T-cell (primary cell): ENCODE measurements at regions not wholly inside any gene's neighbourhood (a gene's known extent, or its start where the extent isn't known, plus 50 kb on each side); places are given as distances from the start of the nearest gene placed in this dataset.

Source experiments
- ATAC-seq, 4 experiments: fragments of 200-7000 bp in 3 of 4; fragments of 150-1000 bp in 1 of 4; cut with Tn5 transposase; replicated peaks in 1 of 4; 1 replicate in 3 of 4; 2 replicates in 1 of 4; pipeline ENCODE4 v1.10.0; 2021; ENCODE audit warnings: moderate library complexity in 3 of 4, mild to moderate bottlenecking in 2 of 4, moderate number of reproducible peaks in 1 of 4
- CTCF ChIA-PET, 2 donors: fragments of 300-600 bp; sonication (Branson Sonifier 250); formaldehyde crosslinking; loops; one replicate each; lab custom pipeline; 2022; ENCODE audit warnings: antibody characterized with exemption in 2 of 2; lab: Charles Lee
- POLR2A ChIA-PET, 2 donors: fragments of 300-600 bp; sonication (Branson Sonifier 250); formaldehyde crosslinking; loops; one replicate each; lab custom pipeline; 2022; ENCODE audit warnings: antibody characterized with exemption in 2 of 2; lab: Charles Lee
- DNase-seq, 35 experiments: peaks; one replicate each; pipeline versions ENCODE4 v3.0.0 to v3.0.0-alpha.2; 2013 to 2023
- H3K27ac ChIP-seq: one replicate; pipeline ENCODE4 v1.5.1; 2013; ENCODE audit warnings: low read length
- H3K27me3 ChIP-seq, 2 experiments: replicated peaks in 1 of 2; 1 replicate in 1 of 2; 2 replicates in 1 of 2; pipeline versions ENCODE4 v1.6.1 to v1.7.0; 2013; ENCODE audit warnings: low read length in 1 of 2, mixed read lengths in 1 of 2; ENCODE audit not compliant: control insufficient read depth in 2 of 2, insufficient read depth in 2 of 2; ENCODE audit errors: extremely low read depth in 1 of 2
- H3K36me3 ChIP-seq, 2 donors: 1 replicate in 1 of 2; 2 replicates in 1 of 2; pipeline versions ENCODE4 v1.6.1 to v1.7.0; 2013; ENCODE audit warnings: low read length in 1 of 2; ENCODE audit not compliant: control insufficient read depth in 2 of 2, insufficient read depth in 1 of 2; ENCODE audit errors: extremely low read depth in 1 of 2
- H3K4me1 ChIP-seq, 2 experiments: 1 replicate in 1 of 2; 2 replicates in 1 of 2; pipeline versions ENCODE4 v1.6.1 to v1.7.0; 2013; ENCODE audit warnings: low read length in 2 of 2, mixed read lengths in 1 of 2; ENCODE audit not compliant: insufficient read depth in 2 of 2, control insufficient read depth in 1 of 2; ENCODE audit errors: extremely low read depth in 1 of 2
- H3K4me3 ChIP-seq, 2 donors: 1 replicate in 1 of 2; 2 replicates in 1 of 2; pipeline versions ENCODE4 v1.5.1 to v1.7.0; 2013; ENCODE audit warnings: mild to moderate bottlenecking in 2 of 2, low read length in 1 of 2, moderate library complexity in 1 of 2; ENCODE audit not compliant: control insufficient read depth in 1 of 2; ENCODE audit errors: extremely low read depth in 1 of 2
- H3K9me3 ChIP-seq: 2 replicates; pipeline ENCODE4 v1.7.0; 2013
- H3K27ac Mint-ChIP-seq, 2 donors: one replicate each; pipeline ENCODE4 v1.8.0; 2020 to 2021; ENCODE audit warnings: mild to moderate bottlenecking in 2 of 2, mixed read lengths in 2 of 2
- H3K27me3 Mint-ChIP-seq, 2 donors: one replicate each; pipeline ENCODE4 v1.8.0; 2021 to 2022; ENCODE audit warnings: mixed read lengths in 2 of 2
- H3K36me3 Mint-ChIP-seq: one replicate; pipeline ENCODE4 v1.8.0; 2021; ENCODE audit warnings: mixed read lengths
- H3K4me1 Mint-ChIP-seq, 3 donors: one replicate each; pipeline ENCODE4 v1.8.0; 2020 to 2022; ENCODE audit warnings: mixed read lengths in 3 of 3, mild to moderate bottlenecking in 1 of 3
- H3K4me3 Mint-ChIP-seq, 3 donors: one replicate each; pipeline ENCODE4 v1.8.0; 2020 to 2022; ENCODE audit warnings: mild to moderate bottlenecking in 3 of 3, mixed read lengths in 3 of 3, moderate library complexity in 3 of 3
- H3K9me3 Mint-ChIP-seq, 3 donors: one replicate each; pipeline ENCODE4 v1.8.0; 2020 to 2022; ENCODE audit warnings: mixed read lengths in 3 of 3
- WGBS: methylation state at CpG from one replicate; pipeline ENCODE4 v1.1.5; 2013; ENCODE audit warnings: missing lambda C conversion rate; ENCODE audit not compliant: insufficient coverage; 5-methylcytosine and 5-hydroxymethylcytosine counted together

GRCh38 chr3:117145677-117146076, 436.1 kb downstream of the TUSC7 start:
- Histone ChIP-seq H3K27me3 (no peaks in the 10 kb centered on the region), H3K36me3 (no peaks in the 10 kb centered on the region), H3K9me3 (no peaks in the 10 kb centered on the region), H3K4me3 (no peak overlapping the region), H3K27ac (no peak overlapping the region), H3K4me1 (no peaks in the 10 kb centered on the region)
- no CpG with 5 or more reads among the region's 2 CpGs for WGBS
- ChIA-PET CTCF (no interaction called here), POLR2A (no interaction called here)
- Mint-ChIP-seq H3K4me3 (no peak overlapping the region), H3K9me3 (peaks cover under 1 to 9% (median 7%) of the 10 kb centered on the region in 3 donors), H3K36me3 (no peaks in the 10 kb centered on the region), H3K27me3 (no peaks in the 10 kb centered on the region), H3K27ac (no peak overlapping the region), H3K4me1 (no peaks in the 10 kb centered on the region)
- ATAC-seq: no peak
- no peak for DNase-seq

GRCh38 chr3:117146571-117146970, 437.0 kb downstream of the TUSC7 start:
- no peak overlapping the region for H3K27ac ChIP-seq
- ChIA-PET POLR2A (no interaction called here), CTCF (no interaction called here)
- no CpG with 5 or more reads among the region's 1 CpG for WGBS
- H3K36me3 Mint-ChIP-seq: no peaks in the 10 kb centered on the region
- ATAC-seq: no peak
- no peak overlapping the region for H3K4me3 Mint-ChIP-seq
- H3K4me1 ChIP-seq: no peaks in the 10 kb centered on the region
- no peaks in the 10 kb centered on the region for H3K27me3 Mint-ChIP-seq
- H3K4me1 Mint-ChIP-seq: no peaks in the 10 kb centered on the region
- peaks cover 6 to 15% (median 11%) of the 10 kb centered on the region in 3 donors for H3K9me3 Mint-ChIP-seq
- DNase-seq: no peak
- H3K36me3 ChIP-seq: no peaks in the 10 kb centered on the region
- H3K4me3 ChIP-seq: no peak overlapping the region
- no peaks in the 10 kb centered on the region for H3K27me3 ChIP-seq
- no peaks in the 10 kb centered on the region for H3K9me3 ChIP-seq
- no peak overlapping the region for H3K27ac Mint-ChIP-seq

DNA sequence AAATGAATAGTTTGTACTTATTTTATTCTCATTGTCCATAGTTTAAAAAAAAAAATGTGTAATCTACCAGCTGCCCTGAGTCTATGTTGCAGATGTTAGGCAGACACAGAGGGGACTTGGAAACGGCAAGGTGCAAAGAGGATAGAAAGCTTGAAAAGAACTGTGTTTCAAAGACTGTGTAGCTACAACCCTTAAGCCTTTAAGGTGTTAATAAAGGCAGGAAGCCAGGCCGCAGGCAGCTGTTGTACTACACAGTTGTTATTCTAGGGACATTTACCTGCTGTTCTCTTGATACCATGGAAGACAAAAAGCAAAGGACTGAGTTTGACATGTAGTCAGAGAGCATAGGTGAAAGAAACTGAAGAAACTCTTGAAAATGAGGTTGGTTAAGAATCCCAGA, 440.0 kb downstream of the TUSC7 start:
- WGBS: 69% methylated on average over 2 of the region's 2 CpGs
- H3K27ac Mint-ChIP-seq: no peak overlapping the region
- ATAC-seq (no peak), DNase-seq (no peak)
- no peak overlapping the region for H3K4me3 Mint-ChIP-seq
- no peaks in the 10 kb centered on the region for H3K4me1 Mint-ChIP-seq
- H3K27me3 Mint-ChIP-seq: no peaks in the 10 kb centered on the region
- H3K27ac ChIP-seq: no peak overlapping the region
- POLR2A ChIA-PET: no interaction called here
- H3K4me3 ChIP-seq: no peak overlapping the region
- CTCF ChIA-PET: no interaction called here
- H3K4me1 ChIP-seq: no peaks in the 10 kb centered on the region
- no peaks in the 10 kb centered on the region for H3K27me3 ChIP-seq
- no peaks in the 10 kb centered on the region for H3K36me3 ChIP-seq
- H3K36me3 Mint-ChIP-seq: no peaks in the 10 kb centered on the region
- peaks cover 6 to 11% (median 9%) of the 10 kb centered on the region in 3 donors for H3K9me3 Mint-ChIP-seq
- no peaks in the 10 kb centered on the region for H3K9me3 ChIP-seq

DNA sequence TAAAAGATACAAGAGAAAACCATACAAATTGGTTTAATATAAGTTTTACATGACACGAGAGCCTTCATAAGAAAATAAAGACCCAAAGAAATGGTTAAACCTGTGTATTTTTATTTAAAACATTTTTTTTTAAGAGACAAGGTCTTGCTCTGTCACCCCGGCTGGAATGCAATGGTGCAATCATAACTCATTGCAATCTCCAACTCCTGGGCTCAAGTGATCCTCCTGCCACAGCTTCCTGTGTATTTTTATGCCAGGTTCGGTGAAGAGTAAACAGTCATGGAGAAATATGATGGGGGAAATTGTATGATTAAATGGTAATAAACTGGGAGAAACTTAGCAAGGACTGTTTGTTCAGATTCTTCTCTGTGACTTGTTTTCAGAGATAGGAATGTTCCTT, 441.0 kb downstream of the TUSC7 start:
- H3K9me3 ChIP-seq: no peaks in the 10 kb centered on the region
- H3K27me3 ChIP-seq: no peaks in the 10 kb centered on the region
- CTCF ChIA-PET: interaction anchor here in 1 of 2 donors (0.5 kb wide), 1 partner anchor 44 kb away, joined by 3 read pairs; no protein-coding TSS in a partner anchor
- no peaks in the 10 kb centered on the region for H3K36me3 Mint-ChIP-seq
- H3K27ac ChIP-seq: no peak overlapping the region
- POLR2A ChIA-PET: no interaction called here
- H3K4me1 Mint-ChIP-seq: no peaks in the 10 kb centered on the region
- H3K36me3 ChIP-seq: no peaks in the 10 kb centered on the region
- H3K4me3 ChIP-seq: no peak overlapping the region
- H3K9me3 Mint-ChIP-seq: peaks cover 8 to 11% (median 9%) of the 10 kb centered on the region in 3 donors
- ATAC-seq (no peak), DNase-seq (no peak)
- H3K4me1 ChIP-seq: no peaks in the 10 kb centered on the region
- no peaks in the 10 kb centered on the region for H3K27me3 Mint-ChIP-seq
- no peak overlapping the region for H3K4me3 Mint-ChIP-seq
- H3K27ac Mint-ChIP-seq: no peak overlapping the region
- no CpG with 5 or more reads among the region's 3 CpGs for WGBS

- POLR2A ChIA-PET: no interaction called here
- Mint-ChIP-seq H3K27me3 (no peaks in the 10 kb centered on the region), H3K9me3 (peaks cover 0 to 10% (median 1%) of the 10 kb centered on the region in 3 donors), H3K27ac (no peak overlapping the region), H3K4me1 (no peaks in the 10 kb centered on the region), H3K36me3 (no peaks in the 10 kb centered on the region), H3K4me3 (no peak overlapping the region)
- 83% methylated on average over 2 of the region's 3 CpGs for WGBS
- ATAC-seq (no peak), DNase-seq (no peak)
- no peaks in the 10 kb centered on the region for H3K9me3 ChIP-seq
- no peaks in the 10 kb centered on the region for H3K27me3 ChIP-seq
- H3K4me3 ChIP-seq: no peak overlapping the region
- CTCF ChIA-PET: no interaction called here
- no peaks in the 10 kb centered on the region for H3K4me1 ChIP-seq
- H3K36me3 ChIP-seq: no peaks in the 10 kb centered on the region
- no peak overlapping the region for H3K27ac ChIP-seq
Observed at GRCh38 chr3:117160176-117160575, 450.6 kb downstream of the TUSC7 start.

DNA sequence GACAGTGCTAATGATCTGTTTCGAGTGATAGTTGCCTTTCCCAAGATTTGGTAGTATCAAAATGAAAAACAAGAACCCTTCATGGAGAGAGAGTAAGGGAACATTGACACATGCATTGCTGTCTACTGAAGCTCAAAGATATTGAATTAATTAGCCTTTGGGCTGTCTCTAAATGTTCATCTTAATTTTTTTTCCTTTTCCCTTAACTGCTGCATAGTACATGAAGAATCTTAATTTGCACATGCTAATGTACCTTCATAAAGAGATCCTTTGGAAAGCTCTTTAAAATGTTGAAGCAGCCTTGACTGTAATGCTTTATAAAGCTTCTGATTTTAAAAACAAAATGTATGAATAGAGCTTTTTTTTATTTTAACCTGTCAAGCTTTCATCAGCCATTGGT, 452.2 kb downstream of the TUSC7 start:
- CTCF ChIA-PET: no interaction called here
- no CpG with 5 or more reads among the region's 1 CpG for WGBS
- Histone ChIP-seq H3K27ac (no peak overlapping the region), H3K36me3 (no peaks in the 10 kb centered on the region), H3K4me3 (no peak overlapping the region), H3K9me3 (no peaks in the 10 kb centered on the region), H3K4me1 (no peaks in the 10 kb centered on the region), H3K27me3 (no peaks in the 10 kb centered on the region)
- ATAC-seq (no peak), DNase-seq (no peak)
- Mint-ChIP-seq H3K4me3 (no peak overlapping the region), H3K4me1 (no peaks in the 10 kb centered on the region), H3K27ac (no peak overlapping the region), H3K9me3 (peaks cover 2 to 10% (median 6%) of the 10 kb centered on the region in 3 donors), H3K27me3 (no peaks in the 10 kb centered on the region), H3K36me3 (no peaks in the 10 kb centered on the region)
- POLR2A ChIA-PET: interaction anchor here in 1 of 2 donors (0.6 kb wide), 1 partner anchor 9 kb away, joined by 3 read pairs; no protein-coding TSS in a partner anchor

DNA sequence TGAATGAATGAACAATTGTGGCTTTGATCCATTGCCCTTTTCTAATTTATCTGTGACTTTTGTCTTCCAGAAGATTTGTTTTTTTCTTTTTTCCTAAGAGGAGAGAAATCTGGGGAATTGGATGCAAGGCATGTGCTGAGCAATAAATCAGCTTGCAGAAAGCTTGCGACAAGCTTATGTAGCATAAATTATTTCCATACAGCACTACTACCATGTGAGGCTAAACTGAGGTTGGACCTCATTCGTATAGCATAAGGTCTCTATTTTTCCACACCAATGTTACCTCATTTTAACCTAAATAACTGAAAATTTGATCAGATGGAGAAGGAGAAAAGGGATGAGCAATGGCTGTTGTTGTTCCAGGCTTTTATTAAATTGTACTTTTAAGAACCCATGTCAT, 455.6 kb downstream of the TUSC7 start:
- Mint-ChIP-seq H3K36me3 (no peaks in the 10 kb centered on the region), H3K27ac (no peak overlapping the region), H3K27me3 (no peaks in the 10 kb centered on the region), H3K9me3 (peaks cover 2 to 13% (median 6%) of the 10 kb centered on the region in 3 donors), H3K4me3 (no peak overlapping the region), H3K4me1 (no peaks in the 10 kb centered on the region)
- Histone ChIP-seq H3K9me3 (no peaks in the 10 kb centered on the region), H3K27me3 (no peaks in the 10 kb centered on the region), H3K27ac (no peak overlapping the region), H3K4me1 (no peaks in the 10 kb centered on the region), H3K4me3 (no peak overlapping the region), H3K36me3 (no peaks in the 10 kb centered on the region)
- ChIA-PET POLR2A (no interaction called here), CTCF (no interaction called here)
- no peak for DNase-seq
- no CpG with 5 or more reads among the region's 2 CpGs for WGBS
- ATAC-seq: no peak
